NCI-H1694 (cell line): ENCODE measurements at regions not wholly inside any gene's neighbourhood (a gene's known extent, or its start where the extent isn't known, plus 50 kb on each side); places are given as distances from the start of the nearest gene placed in this dataset.
"Not testable (repeated sequence)": the region's sequence is repeated elsewhere in the genome, so short reads cannot be mapped to it uniquely, and the experiment has no call there.

ENCODE experiments used
- DNase-seq: peaks from one replicate; lab custom pipeline; 2025; lab: John Stamatoyannopoulos, UW

DNA sequence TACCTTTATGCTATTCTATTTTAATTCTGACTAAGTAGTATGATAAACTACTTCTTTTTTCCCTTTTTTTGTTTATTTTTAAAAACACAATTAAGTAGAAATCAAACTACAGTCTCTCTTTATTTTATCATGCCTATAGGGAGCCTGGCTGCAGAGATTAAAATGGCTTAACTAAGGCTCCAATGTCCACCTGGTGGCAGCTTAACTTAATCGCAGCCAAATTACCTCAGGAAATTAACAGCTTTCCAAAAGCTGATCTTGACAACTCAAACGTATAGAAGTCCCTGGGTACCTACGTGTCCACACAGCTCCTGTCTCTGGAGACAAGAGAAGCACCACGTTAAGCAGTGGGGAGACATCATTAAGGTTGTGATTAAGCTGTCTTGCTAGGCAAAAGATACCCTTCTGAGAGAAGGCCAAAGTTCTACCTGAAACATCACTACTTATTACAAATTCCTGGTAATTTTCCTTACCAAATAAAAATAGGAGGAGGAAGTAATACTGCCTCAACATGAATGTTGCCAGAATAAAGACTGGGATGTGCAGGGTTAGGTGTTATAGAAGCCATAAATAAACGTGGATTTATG is 63.2 kb upstream of the SNX19 start:
- DNase-seq: no peak

- no peak for DNase-seq
Observed at GRCh38 chr11:130980071-130980862, 64.0 kb upstream of the SNX19 start.

GRCh38 chr11:130984241-130984640 is 68.0 kb upstream of the SNX19 start:
- DNase-seq: not testable (repeated sequence)

DNA sequence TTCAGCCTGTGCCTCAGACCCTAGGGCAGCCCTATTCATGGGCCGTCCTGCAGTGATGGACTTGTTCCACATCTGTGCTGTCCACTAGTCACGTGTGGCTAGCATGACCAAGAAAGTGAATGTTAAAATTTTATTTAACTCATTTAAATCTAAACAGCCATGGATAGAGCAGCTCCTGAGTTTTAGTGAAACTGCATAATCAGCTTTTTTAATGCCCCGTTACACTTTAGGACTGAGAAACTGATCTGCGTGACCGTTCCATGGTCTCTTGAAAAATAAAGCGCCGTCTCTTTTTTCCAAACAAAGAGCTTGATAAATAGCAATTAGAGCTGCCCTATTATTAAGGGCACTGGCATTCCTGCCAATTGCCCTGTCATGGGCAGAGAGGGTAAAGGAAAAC is 76.5 kb upstream of the SNX19 start:
- no peak for DNase-seq

GRCh38 chr11:130994043-130994442 is 77.8 kb upstream of the SNX19 start:
- DNase-seq: no peak

DNA sequence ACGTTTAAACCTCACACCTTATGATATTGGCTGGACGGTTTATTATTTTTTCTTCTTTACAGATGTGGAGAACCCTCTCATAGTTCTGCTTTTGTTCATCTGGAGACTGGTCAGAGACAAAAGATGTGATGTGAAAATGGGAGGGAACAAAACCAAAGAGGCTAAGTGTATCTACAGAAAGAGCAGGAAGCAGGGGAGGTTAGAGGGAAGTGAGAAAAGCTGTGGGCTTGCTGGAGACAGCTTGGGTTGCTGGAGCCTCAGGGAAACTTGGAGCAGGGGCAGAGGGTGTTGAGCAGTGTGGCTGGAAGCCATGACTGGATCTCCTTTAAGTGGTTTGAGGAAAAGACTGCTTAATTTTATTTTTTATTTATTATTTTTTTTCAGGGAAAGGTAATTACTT is 79.0 kb upstream of the SNX19 start:
- no peak for DNase-seq

DNA sequence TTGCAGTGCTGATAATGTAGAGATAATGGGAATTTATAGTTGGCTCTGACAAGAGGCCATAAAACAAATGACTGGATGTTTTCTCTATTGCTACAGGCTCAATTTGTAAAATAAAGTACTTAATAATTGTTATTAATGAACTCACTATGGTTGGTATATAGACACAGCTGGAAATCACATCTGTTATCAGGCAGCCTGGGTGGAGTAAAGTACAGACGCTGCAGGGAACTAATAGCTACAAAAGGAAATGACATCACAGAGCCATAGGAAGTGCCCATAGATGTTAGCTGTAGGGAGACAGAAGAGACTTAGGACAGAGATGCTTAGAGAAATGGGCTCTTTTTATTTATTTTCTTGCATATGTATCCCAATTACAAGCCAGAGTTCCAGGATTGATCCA is 81.0 kb upstream of the SNX19 start:
- DNase-seq: no peak

GRCh38 chr11:130999086-130999485 is 82.8 kb upstream of the SNX19 start:
- no peak for DNase-seq

GRCh38 chr11:130999992-131000770 is 83.9 kb upstream of the SNX19 start:
- DNase-seq: no peak

DNA sequence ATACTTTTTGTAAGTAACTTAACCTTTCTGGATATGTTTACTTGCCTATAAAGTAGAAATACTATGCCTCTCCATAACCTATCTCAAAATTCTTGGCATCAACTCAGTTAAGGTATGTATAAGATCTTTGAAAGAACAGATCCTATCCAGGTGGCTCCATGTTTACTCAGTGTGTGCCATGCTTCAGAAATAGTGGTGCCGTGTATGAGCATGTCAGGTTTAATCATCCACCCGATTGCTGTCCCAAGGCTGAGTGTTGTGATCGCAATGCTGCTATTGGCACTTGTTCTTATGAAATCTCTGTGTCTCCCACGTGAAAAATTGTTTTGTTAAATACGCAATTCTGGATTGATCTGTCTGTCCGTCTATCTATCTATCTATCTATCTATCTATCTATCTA is 85.9 kb upstream of the SNX19 start:
- no peak for DNase-seq

GRCh38 chr11:131005829-131006228 is 89.5 kb upstream of the SNX19 start:
- no peak for DNase-seq

GRCh38 chr11:131025020-131025419 is 108.7 kb upstream of the SNX19 start:
- DNase-seq: no peak

GRCh38 chr11:131025421-131026125 is 109.3 kb upstream of the SNX19 start:
- DNase-seq: no peak

DNA sequence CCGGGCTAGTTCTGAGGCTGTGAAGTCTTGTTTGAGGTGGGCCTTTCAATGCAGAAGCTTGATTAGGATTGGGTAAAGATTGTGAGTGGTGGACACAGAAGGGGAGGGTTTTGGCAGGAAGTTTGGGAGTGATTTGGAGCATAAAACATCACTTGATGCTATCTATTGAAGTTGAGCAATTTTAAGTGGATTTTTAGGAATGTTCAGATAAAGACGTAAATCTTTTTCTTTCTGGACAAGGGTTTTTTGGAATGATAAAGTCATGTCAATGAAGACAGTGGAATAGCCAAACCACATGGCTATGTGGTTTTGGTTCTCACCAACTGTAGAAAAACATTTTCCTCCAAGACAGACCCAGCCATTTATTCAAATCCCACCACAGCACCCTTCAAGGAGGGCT is 111.2 kb upstream of the SNX19 start:
- no peak for DNase-seq

DNA sequence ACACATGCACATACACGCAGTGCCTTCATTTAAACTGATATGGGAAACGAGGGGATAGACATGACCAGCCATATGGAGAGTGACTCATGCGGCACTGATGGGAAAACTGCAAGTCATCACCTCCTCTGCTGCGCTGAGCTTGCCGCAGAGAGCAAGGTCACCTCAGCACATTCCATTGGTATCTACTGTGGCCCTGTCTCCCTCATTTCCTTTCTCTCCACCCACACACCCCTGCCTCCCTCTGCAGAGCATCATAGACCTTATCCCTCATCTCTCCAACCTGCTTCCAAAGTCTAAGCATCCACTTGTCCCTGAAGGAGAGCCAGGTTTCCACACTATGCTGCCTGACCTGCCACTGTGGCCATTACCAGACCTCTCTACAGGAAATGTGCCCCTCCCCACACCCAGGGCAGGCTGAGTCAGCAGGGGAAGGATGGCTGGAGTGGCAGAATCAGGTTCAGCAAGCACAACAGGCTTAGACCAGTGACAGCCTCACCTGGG is 116.9 kb upstream of the SNX19 start:
- no peak for DNase-seq

DNA sequence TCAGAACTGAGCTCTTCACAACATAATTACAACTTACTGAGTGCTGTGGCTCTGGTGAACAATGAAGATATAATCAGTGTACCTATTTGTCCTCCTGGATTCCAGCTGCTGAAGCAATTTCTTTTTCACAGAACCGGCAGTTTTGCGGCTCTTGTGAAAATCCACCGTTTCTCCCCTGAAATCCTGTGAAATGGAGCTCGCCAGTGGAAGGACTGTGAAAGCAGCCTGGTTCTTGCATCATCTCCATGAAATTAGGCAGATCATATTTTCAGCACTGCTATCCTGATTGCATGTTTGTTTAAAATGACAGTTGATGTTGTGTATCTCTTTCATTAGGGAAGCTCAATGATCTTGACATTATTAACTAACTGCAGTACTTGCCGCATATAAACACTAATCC is 120.2 kb upstream of the SNX19 start:
- DNase-seq: no peak

DNA sequence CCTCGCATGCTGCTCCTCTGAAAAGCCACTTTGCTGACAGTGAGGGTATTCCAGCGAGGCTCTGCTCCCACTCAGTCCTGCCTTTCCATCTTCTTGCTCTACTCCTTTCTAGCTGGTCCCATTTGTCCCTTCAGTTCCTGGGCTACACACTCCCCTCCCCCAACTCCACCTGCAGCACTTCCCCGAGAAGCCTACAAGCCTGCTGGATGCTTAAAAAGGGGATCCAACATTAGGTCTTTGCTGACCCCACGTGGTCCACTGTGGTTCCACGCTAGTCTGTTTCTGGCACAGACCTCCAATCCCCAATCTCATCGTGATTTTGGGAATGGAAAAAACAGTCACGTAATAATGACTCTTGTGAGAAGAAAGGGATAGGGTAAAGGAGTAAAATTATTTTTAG is 121.6 kb upstream of the SNX19 start:
- no peak for DNase-seq

DNA sequence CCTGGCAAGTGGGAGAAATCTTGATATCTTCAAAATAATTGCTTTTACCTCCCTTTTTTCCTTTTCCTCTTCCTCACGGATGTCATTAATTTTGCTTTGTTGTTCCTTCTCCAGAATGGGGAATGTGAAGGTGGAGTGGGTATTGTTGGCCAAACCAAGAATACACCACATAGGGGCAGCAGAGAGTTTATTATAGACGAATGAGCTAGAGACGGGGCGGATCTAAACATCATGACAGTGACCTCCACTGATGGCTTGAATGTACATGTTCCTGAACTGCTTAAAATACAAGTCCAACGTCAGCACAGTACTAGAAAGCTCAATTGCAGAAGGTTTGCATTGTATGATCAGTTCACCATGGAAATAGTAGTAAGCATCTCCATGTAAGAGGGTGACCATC is 122.3 kb upstream of the SNX19 start:
- DNase-seq: no peak

- no peak for DNase-seq
Observed at GRCh38 chr11:131041331-131042040, 125.2 kb upstream of the SNX19 start.

DNA sequence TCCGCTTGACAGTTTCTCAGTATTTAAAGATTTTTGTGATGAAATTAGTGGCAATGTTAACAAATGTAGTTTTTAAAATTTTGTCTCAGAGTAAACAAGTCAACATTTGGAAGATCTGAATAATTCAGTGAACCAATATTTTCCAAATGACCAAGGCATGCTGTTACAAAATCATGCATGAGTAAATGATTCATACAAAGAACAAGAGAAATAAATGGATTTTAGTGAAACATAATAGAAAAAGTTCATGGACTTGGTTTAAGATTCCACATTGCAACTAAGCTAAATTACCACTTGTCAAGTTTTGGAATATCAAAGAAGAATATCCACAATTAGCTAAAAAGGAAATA is 125.7 kb upstream of the SNX19 start:
- no peak for DNase-seq

- DNase-seq: no peak
Observed at GRCh38 chr11:131043251-131043650, 127.0 kb upstream of the SNX19 start.

- no peak for DNase-seq
Observed at GRCh38 chr11:131044851-131045250, 128.6 kb upstream of the SNX19 start.
